Neural cell (in vitro differentiated cells): ENCODE measurements at regions not wholly inside any gene's neighbourhood (a gene's known extent, or its start where the extent isn't known, plus 50 kb on each side); places are given as distances from the start of the nearest gene placed in this dataset.

Experiments
- H2AFZ ChIP-seq: fragments of 200-600, 300-800 bp; sonication (generic), shearing (Covaris generic); 2 replicates; pipeline ENCODE4 v1.6.0; 2014; ENCODE audit warnings: low read depth, mild to moderate bottlenecking, antibody characterized with exemption, low read length, moderate library complexity
- H3F3A ChIP-seq: fragments of 200-600 bp; shearing (Covaris generic); 2 replicates; pipeline ENCODE4 v1.6.1; 2016; ENCODE audit warnings: mild to moderate bottlenecking, moderate library complexity, mixed read lengths, antibody characterized with exemption, low read length; ENCODE audit not compliant: insufficient read depth, poor library complexity, severe bottlenecking
- H3K27ac ChIP-seq: fragments of 200-600, 300-800 bp; sonication (generic), shearing (Covaris generic); 2 replicates; pipeline ENCODE4 v1.5.1; 2014; ENCODE audit warnings: mild to moderate bottlenecking, low read length, moderate library complexity
- H3K27me3 ChIP-seq: fragments of 300-800, 200-600 bp; sonication (generic), shearing (Covaris generic); 2 replicates; pipeline ENCODE4 v1.6.0; 2014; ENCODE audit warnings: mild to moderate bottlenecking, low read depth, low read length, moderate library complexity; ENCODE audit not compliant: insufficient read depth
- H3K36me3 ChIP-seq: fragments of 300-800, 200-600 bp; sonication (generic), shearing (Covaris generic); 2 replicates; pipeline ENCODE4 v1.5.1; 2014; ENCODE audit warnings: mild to moderate bottlenecking, antibody characterized with exemption, low read length, moderate library complexity; ENCODE audit not compliant: insufficient read depth
- H3K4me2 ChIP-seq: fragments of 300-800, 200-600 bp; sonication (generic), shearing (Covaris generic); 2 replicates; pipeline ENCODE4 v1.6.0; 2014; ENCODE audit warnings: mild to moderate bottlenecking, low read length
- H3K4me3 ChIP-seq: fragments of 300-800, 200-600 bp; sonication (generic), shearing (Covaris generic); 2 replicates; pipeline ENCODE4 v1.5.1; 2014; ENCODE audit warnings: mild to moderate bottlenecking, low read length, moderate library complexity
- H3K79me2 ChIP-seq: fragments of 200-600 bp; shearing (Covaris generic); replicated peaks from 2 replicates; pipeline ENCODE4 v1.6.0; 2014; ENCODE audit warnings: mild to moderate bottlenecking, low read length, moderate library complexity; ENCODE audit not compliant: insufficient read depth
- H3K9ac ChIP-seq: fragments of 300-800, 200-600 bp; sonication (generic), shearing (Covaris generic); 2 replicates; pipeline ENCODE4 v1.6.1; 2016; ENCODE audit warnings: mild to moderate bottlenecking, low read length, mixed read lengths
- H3K9me2 ChIP-seq: fragments of 200-600 bp; shearing (Covaris generic); 2 replicates; pipeline ENCODE4 v1.6.1; 2016; ENCODE audit warnings: mild to moderate bottlenecking, low read length, mixed read lengths; ENCODE audit not compliant: insufficient read depth
- H3K9me3 ChIP-seq: fragments of 200-600, 300-800 bp; sonication (generic), shearing (Covaris generic); 2 replicates; pipeline ENCODE4 v1.6.1; 2016; ENCODE audit warnings: mild to moderate bottlenecking, mixed run types, low read length, moderate library complexity, mixed read lengths
- H4K20me1 ChIP-seq: fragments of 200-600 bp; shearing (Covaris generic); 2 replicates; pipeline ENCODE4 v1.6.1; 2016; ENCODE audit warnings: mild to moderate bottlenecking, mixed run types; ENCODE audit not compliant: insufficient read depth
- CTCF ChIP-seq: fragments of 450-650 bp; IDR thresholded peaks from 2 replicates; pipeline ENCODE4 v1.5.1; 2014; ENCODE audit warnings: antibody characterized with exemption, mild to moderate bottlenecking, moderate library complexity; ENCODE audit not compliant: poor library complexity, severe bottlenecking
- EP300 ChIP-seq: fragments of 450-650 bp; conservative IDR thresholded peaks from 2 replicates; pipeline ENCODE4 v1.6.1; 2014; ENCODE audit warnings: antibody characterized with exemption, mild to moderate bottlenecking, moderate library complexity; ENCODE audit not compliant: poor library complexity, severe bottlenecking
- EZH2 ChIP-seq: fragments of 200-600, 300-800 bp; shearing (Covaris generic), sonication (generic); IDR thresholded peaks from 2 replicates; pipeline ENCODE4 v1.6.1; 2014; ENCODE audit warnings: antibody characterized with exemption, low read length, borderline replicate concordance, mild to moderate bottlenecking; ENCODE audit not compliant: insufficient read depth, poor library complexity, severe bottlenecking
- MXI1 ChIP-seq: fragments of 450-650 bp; conservative IDR thresholded peaks from 2 replicates; pipeline ENCODE4 v1.6.1; 2014; ENCODE audit warnings: antibody characterized with exemption, mild to moderate bottlenecking; ENCODE audit not compliant: poor library complexity, severe bottlenecking
- POLR2AphosphoS5 ChIP-seq: IDR thresholded peaks from 2 replicates; pipeline ENCODE4 v1.6.1; 2012
- RAD21 ChIP-seq: fragments of 450-650 bp; conservative IDR thresholded peaks from 2 replicates; pipeline ENCODE4 v1.6.1; 2014; ENCODE audit warnings: antibody characterized with exemption, mild to moderate bottlenecking, moderate library complexity
- REST ChIP-seq: IDR thresholded peaks from 2 replicates; pipeline ENCODE4 v1.6.1; 2012; ENCODE audit warnings: borderline replicate concordance
- SMC3 ChIP-seq: fragments of 450-650 bp; conservative IDR thresholded peaks from 2 replicates; pipeline ENCODE4 v1.6.1; 2014; ENCODE audit warnings: antibody characterized with exemption, mild to moderate bottlenecking, moderate library complexity; ENCODE audit not compliant: poor library complexity
- TAF1 ChIP-seq: IDR thresholded peaks from 2 replicates; pipeline ENCODE4 v1.6.1; 2012; ENCODE audit warnings: low read depth

- Histone ChIP-seq H3K9me2 (no peaks in the 10 kb centered on the region), H3K4me3 (no peak overlapping the region), H4K20me1 (no peaks in the 10 kb centered on the region), H3K9me3 (no peaks in the 10 kb centered on the region), H3F3A (no peaks in the 10 kb centered on the region), H3K27me3 (no peaks in the 10 kb centered on the region), H3K4me2 (no peak overlapping the region), H3K79me2 (no peaks in the 10 kb centered on the region), H2AFZ (no peak overlapping the region), H3K36me3 (no peaks in the 10 kb centered on the region), H3K27ac (no peak overlapping the region), H3K9ac (no peak overlapping the region)
- TF ChIP-seq EP300 (no peak), TAF1 (no peak), RAD21 (no peak), POLR2AphosphoS5 (no peak), REST (no peak), EZH2 (no peak), CTCF (no peak), MXI1 (no peak), SMC3 (no peak)
These were observed 202.3 kb upstream of the B3GALT2 start for GRCh38 chr1:193388683-193389082.

GRCh38 chr1:193388165-193388564, 201.8 kb upstream of the B3GALT2 start:
- Histone ChIP-seq H3K79me2 (no peaks in the 10 kb centered on the region), H3K27me3 (no peaks in the 10 kb centered on the region), H3K9ac (no peak overlapping the region), H4K20me1 (no peaks in the 10 kb centered on the region), H3F3A (no peaks in the 10 kb centered on the region), H3K4me2 (no peak overlapping the region), H3K27ac (no peak overlapping the region), H3K36me3 (no peaks in the 10 kb centered on the region), H2AFZ (no peak overlapping the region), H3K9me2 (no peaks in the 10 kb centered on the region), H3K9me3 (no peaks in the 10 kb centered on the region), H3K4me3 (no peak overlapping the region)
- TF ChIP-seq EP300 = no peak
- TF ChIP-seq MXI1 = no peak
- TF ChIP-seq POLR2AphosphoS5 = no peak
- TF ChIP-seq RAD21 = no peak
- TF ChIP-seq CTCF = no peak
- TF ChIP-seq REST = no peak
- TF ChIP-seq SMC3 = no peak
- TF ChIP-seq EZH2 = no peak
- no peak for TF ChIP-seq TAF1
